ENCODE measurements at regions not wholly inside any gene's neighbourhood (a gene's known extent, or its start where the extent isn't known, plus 50 kb on each side); places are given as distances from the start of the nearest gene placed in this dataset.

DNA sequence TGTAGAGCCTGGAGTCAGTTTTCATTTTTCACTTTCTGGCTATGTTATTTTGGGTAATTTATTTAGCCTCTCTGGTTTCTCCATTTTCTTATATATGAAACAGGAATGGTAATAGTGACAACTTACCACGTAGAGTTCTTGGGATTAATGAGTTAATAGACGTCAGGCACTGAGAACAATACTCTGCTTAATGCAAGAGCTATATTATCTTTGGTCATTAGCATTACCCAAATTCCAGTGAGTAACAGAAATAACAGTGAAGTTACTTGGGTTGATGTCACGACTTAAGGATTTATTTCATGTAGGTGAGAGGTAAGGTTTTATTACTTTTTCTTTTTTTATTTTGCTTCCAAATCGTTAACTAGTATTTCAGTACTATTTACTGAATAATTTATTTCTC, 601.0 kb upstream of the GCFC2 start:
- TF ChIP-seq, protein P1, sequence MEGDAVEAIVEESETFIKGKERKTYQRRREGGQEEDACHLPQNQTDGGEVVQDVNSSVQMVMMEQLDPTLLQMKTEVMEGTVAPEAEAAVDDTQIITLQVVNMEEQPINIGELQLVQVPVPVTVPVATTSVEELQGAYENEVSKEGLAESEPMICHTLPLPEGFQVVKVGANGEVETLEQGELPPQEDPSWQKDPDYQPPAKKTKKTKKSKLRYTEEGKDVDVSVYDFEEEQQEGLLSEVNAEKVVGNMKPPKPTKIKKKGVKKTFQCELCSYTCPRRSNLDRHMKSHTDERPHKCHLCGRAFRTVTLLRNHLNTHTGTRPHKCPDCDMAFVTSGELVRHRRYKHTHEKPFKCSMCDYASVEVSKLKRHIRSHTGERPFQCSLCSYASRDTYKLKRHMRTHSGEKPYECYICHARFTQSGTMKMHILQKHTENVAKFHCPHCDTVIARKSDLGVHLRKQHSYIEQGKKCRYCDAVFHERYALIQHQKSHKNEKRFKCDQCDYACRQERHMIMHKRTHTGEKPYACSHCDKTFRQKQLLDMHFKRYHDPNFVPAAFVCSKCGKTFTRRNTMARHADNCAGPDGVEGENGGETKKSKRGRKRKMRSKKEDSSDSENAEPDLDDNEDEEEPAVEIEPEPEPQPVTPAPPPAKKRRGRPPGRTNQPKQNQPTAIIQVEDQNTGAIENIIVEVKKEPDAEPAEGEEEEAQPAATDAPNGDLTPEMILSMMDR (IDR thresholded peaks at IDR 0.05; ENCODE audit: extremely low read depth in 1 of 2, insufficient read depth in 1 of 2, low read depth in 1 of 2, low read length in 2 of 2): no peak
- no peak for TF ChIP-seq POLR2A (IDR thresholded peaks at IDR 0.05; ENCODE audit: low read depth, low read length)
- TF ChIP-seq MYC (IDR thresholded peaks at IDR 0.05; ENCODE audit: low read depth, low read length): no peak
- TF ChIP-seq EZH2 (IDR thresholded peaks at IDR 0.05; ENCODE audit: borderline replicate concordance, low read depth, low read length, severe bottlenecking): no peak
- TF ChIP-seq POLR2AphosphoS5 (IDR thresholded peaks at IDR 0.05; ENCODE audit: insufficient read depth, low read depth, low read length): no peak
- TF ChIP-seq JUN (IDR thresholded peaks at IDR 0.05; ENCODE audit: borderline replicate concordance, insufficient read depth, insufficient read length, low read depth): no peak
- TF ChIP-seq, protein P2, sequence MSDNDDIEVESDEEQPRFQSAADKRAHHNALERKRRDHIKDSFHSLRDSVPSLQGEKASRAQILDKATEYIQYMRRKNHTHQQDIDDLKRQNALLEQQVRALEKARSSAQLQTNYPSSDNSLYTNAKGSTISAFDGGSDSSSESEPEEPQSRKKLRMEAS (IDR thresholded peaks at IDR 0.05; ENCODE audit: insufficient read depth, insufficient read length): no peak
- TF ChIP-seq GATA2 (IDR thresholded peaks at IDR 0.05; ENCODE audit: insufficient read depth, insufficient read length, low read depth, low read length): no peak

Measured in endothelial cell of umbilical vein (primary cell).